Activated T-helper 17 cell treated with anti-CD3 and anti-CD28 coated beads, Interleukin-2, amount 50 U/mL, for 72 hours (primary cell): ENCODE measurements at regions not wholly inside any gene's neighbourhood (a gene's known extent, or its start where the extent isn't known, plus 50 kb on each side); places are given as distances from the start of the nearest gene placed in this dataset.

Experiments
- ATAC-seq: fragments of 150-1000 bp; cut with Tn5 transposase; replicated peaks from 2 replicates; pipeline ENCODE4 v1.10.0; 2021; ENCODE audit warnings: mild to moderate bottlenecking, moderate library complexity
- H3K27ac Mint-ChIP-seq: one replicate; pipeline ENCODE4 v1.8.0; 2022; ENCODE audit warnings: mixed read lengths
- H3K27me3 Mint-ChIP-seq: one replicate; pipeline ENCODE4 v1.8.0; 2022; ENCODE audit warnings: mixed read lengths
- H3K36me3 Mint-ChIP-seq: one replicate; pipeline ENCODE4 v1.8.0; 2022; ENCODE audit warnings: low read depth, mild to moderate bottlenecking, mixed read lengths
- H3K4me1 Mint-ChIP-seq: one replicate; pipeline ENCODE4 v1.8.0; 2022; ENCODE audit warnings: mixed read lengths
- H3K4me3 Mint-ChIP-seq: one replicate; pipeline ENCODE4 v1.8.0; 2022; ENCODE audit warnings: mild to moderate bottlenecking, mixed read lengths
- H3K9me3 Mint-ChIP-seq: one replicate; pipeline ENCODE4 v1.8.0; 2022; ENCODE audit warnings: mixed read lengths

DNA sequence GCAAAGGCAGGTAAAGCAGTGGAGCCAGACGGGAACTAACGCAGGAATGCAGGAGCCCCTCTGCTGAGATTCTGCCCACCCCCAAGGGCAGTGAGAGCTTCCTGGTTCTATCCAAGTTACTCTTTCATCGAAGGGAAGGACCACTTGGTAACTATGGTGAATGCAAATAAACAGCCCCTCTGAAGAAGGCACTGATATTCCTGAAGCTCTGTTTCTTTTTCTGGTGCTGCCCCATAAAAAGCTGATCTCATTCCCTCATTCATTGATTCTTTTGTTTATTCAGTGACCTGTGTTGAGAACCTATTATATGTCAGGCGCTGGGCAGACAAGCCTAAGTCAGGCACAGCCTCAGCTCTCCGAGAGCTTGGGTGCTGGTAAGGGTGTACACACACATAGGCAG, 217.3 kb downstream of the SNX10 start:
- H3K27me3 Mint-ChIP-seq = peaks cover 18% of the 10 kb centered on the region
- H3K4me1 Mint-ChIP-seq = no peaks in the 10 kb centered on the region
- no peak overlapping the region for H3K4me3 Mint-ChIP-seq
- no peaks in the 10 kb centered on the region for H3K9me3 Mint-ChIP-seq
- H3K36me3 Mint-ChIP-seq = no peaks in the 10 kb centered on the region
- no peak overlapping the region for H3K27ac Mint-ChIP-seq
- no peak for ATAC-seq

- Mint-ChIP-seq H3K27me3 (peaks cover 16% of the 10 kb centered on the region), H3K36me3 (no peaks in the 10 kb centered on the region), H3K9me3 (no peaks in the 10 kb centered on the region), H3K27ac (no peak overlapping the region), H3K4me3 (no peak overlapping the region), H3K4me1 (no peaks in the 10 kb centered on the region)
- no peak for ATAC-seq
Observed at GRCh38 chr7:26510231-26510957, 218.7 kb downstream of the SNX10 start.

DNA sequence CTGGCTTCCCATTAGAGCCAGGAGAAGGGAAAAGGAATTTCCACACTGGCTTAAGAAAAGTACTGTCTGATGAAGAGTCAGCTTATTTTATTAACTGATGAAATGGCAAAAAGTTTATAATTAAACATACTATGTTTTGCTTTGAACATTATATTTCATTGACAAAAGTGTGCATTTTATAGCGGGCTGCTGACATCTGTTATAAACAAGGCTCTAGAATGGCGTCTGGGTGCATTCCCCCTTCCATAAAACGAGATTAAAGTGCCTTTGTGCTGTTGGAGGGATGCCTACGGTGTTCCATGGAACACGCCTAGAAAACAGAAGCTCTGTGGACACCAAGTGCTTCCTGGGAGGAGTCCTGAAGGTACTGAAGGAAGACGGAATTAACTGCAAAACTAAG, 220.2 kb downstream of the SNX10 start:
- no peaks in the 10 kb centered on the region for H3K4me1 Mint-ChIP-seq
- no peaks in the 10 kb centered on the region for H3K36me3 Mint-ChIP-seq
- no peak for ATAC-seq
- H3K27me3 Mint-ChIP-seq = peaks cover 14% of the 10 kb centered on the region
- no peaks in the 10 kb centered on the region for H3K9me3 Mint-ChIP-seq
- no peak overlapping the region for H3K27ac Mint-ChIP-seq
- no peak overlapping the region for H3K4me3 Mint-ChIP-seq

GRCh38 chr7:26512737-26513136, 221.1 kb downstream of the SNX10 start:
- Mint-ChIP-seq H3K36me3 (no peaks in the 10 kb centered on the region), H3K27me3 (peaks cover 11% of the 10 kb centered on the region), H3K9me3 (no peaks in the 10 kb centered on the region), H3K4me3 (no peak overlapping the region), H3K27ac (no peak overlapping the region), H3K4me1 (no peaks in the 10 kb centered on the region)
- no peak for ATAC-seq

- ATAC-seq = no peak
- Mint-ChIP-seq H3K27me3 (peaks cover 10% of the 10 kb centered on the region), H3K9me3 (no peaks in the 10 kb centered on the region), H3K36me3 (no peaks in the 10 kb centered on the region), H3K4me3 (no peak overlapping the region), H3K27ac (no peak overlapping the region), H3K4me1 (no peaks in the 10 kb centered on the region)
Observed at GRCh38 chr7:26513948-26514347, 222.3 kb downstream of the SNX10 start.

DNA sequence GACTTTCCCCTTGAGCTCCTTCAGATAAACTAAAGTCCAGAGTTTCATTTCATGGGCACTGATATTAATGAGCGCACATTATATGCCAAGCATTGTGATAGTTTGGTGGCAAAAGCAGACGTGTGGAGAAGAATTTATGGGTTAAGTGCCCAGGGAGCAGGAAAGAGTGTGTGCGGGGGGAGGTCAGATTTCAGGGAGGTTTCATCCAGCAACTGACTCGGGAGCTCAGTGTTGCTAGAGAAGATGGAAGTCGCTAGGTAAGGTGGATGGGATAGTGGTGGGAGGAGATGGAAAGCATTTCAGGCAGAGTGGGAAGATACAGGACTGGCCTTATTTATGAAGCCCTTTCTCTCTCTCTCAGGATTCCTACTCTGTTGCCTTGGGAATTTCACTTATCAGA, 223.0 kb downstream of the SNX10 start:
- no peaks in the 10 kb centered on the region for H3K36me3 Mint-ChIP-seq
- no peak overlapping the region for H3K4me3 Mint-ChIP-seq
- ATAC-seq = no peak
- no peaks in the 10 kb centered on the region for H3K4me1 Mint-ChIP-seq
- H3K27ac Mint-ChIP-seq = no peak overlapping the region
- peaks cover 14% of the 10 kb centered on the region for H3K27me3 Mint-ChIP-seq
- H3K9me3 Mint-ChIP-seq = no peaks in the 10 kb centered on the region

DNA sequence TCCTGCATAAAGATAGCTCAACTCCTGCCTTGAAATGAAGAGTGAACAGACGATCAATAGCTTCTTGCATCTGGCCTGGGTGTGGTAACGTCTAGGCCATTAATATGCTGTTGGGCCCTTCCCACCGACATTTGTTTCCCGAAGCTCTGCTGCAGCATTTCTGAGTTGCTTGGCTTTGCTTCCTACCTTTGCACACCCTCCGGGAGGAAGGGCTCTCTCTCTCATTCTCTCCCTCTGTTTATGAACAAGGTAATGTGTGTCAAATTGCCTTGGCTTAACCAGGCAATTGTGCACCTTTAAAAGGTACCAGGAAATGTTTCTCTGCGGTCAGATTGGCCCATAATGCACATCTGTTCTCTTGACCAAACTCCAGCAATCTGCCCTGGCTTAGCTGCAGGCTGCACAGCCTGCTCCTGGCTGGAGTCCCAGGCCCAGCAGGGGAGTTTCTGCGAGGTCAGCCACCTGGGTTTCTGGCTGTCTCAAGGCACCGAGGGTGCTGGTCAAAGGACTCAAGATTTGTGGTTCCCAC, 223.7 kb downstream of the SNX10 start:
- H3K27ac Mint-ChIP-seq = no peak overlapping the region
- no peak for ATAC-seq
- peaks cover 19% of the 10 kb centered on the region for H3K27me3 Mint-ChIP-seq
- no peaks in the 10 kb centered on the region for H3K4me1 Mint-ChIP-seq
- H3K36me3 Mint-ChIP-seq = no peaks in the 10 kb centered on the region
- no peak overlapping the region for H3K4me3 Mint-ChIP-seq
- H3K9me3 Mint-ChIP-seq = no peaks in the 10 kb centered on the region

DNA sequence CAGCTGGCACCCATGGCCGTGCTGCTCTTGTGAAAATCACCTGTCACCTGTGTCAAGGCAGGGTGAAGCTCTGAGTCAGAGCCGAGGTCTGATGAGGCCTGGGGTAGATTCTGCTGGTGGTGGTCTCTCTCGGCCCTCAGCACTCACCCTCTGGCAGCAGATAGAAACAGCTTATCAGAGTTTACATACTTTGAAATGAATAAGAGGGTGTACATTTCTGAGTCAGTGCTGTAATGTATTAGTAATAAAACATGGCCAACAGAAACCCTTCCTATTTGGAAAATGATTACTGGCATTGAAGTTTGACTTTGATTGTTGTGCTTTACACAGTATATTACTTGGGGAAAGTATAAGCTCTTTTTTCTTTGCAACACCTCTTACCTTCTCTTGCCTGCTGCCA, 228.8 kb downstream of the SNX10 start:
- Mint-ChIP-seq H3K27me3 (peaks cover 29% of the 10 kb centered on the region), H3K27ac (no peak overlapping the region), H3K9me3 (peaks cover 7% of the 10 kb centered on the region), H3K36me3 (no peaks in the 10 kb centered on the region), H3K4me3 (no peak overlapping the region), H3K4me1 (no peaks in the 10 kb centered on the region)
- no peak for ATAC-seq

DNA sequence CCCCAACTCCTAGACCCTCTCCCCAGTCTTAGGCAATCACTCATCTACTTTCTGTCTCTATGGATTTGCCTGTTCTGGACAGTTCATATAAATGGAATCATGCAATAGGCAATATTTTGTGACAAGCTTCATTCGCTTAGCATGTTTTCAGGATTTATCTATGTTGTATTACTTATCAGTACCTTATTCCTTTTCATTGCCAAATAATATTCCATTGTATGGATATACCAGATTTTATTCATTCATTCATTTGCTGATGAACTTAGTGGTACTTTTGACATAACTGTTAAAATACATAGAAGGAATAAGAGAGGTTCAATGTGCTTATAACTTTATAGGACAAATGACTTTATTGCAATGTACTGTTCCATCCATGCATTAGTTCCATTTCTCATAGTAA, 231.0 kb downstream of the SNX10 start:
- no peak overlapping the region for H3K27ac Mint-ChIP-seq
- peaks cover 26% of the 10 kb centered on the region for H3K27me3 Mint-ChIP-seq
- no peak overlapping the region for H3K4me3 Mint-ChIP-seq
- no peaks in the 10 kb centered on the region for H3K36me3 Mint-ChIP-seq
- H3K9me3 Mint-ChIP-seq = peaks cover 7% of the 10 kb centered on the region
- H3K4me1 Mint-ChIP-seq = no peaks in the 10 kb centered on the region
- ATAC-seq = no peak

GRCh38 chr7:26525398-26526264, 234.0 kb downstream of the SNX10 start:
- Mint-ChIP-seq H3K27ac (no peak overlapping the region), H3K27me3 (peaks cover 20% of the 10 kb centered on the region), H3K9me3 (peaks cover 7% of the 10 kb centered on the region), H3K4me1 (no peaks in the 10 kb centered on the region), H3K36me3 (no peaks in the 10 kb centered on the region), H3K4me3 (no peak overlapping the region)
- no peak for ATAC-seq

- Mint-ChIP-seq H3K9me3 (peaks cover 7% of the 10 kb centered on the region), H3K27ac (no peak overlapping the region), H3K4me1 (no peaks in the 10 kb centered on the region), H3K4me3 (no peak overlapping the region), H3K27me3 (peaks cover 23% of the 10 kb centered on the region), H3K36me3 (no peaks in the 10 kb centered on the region)
- ATAC-seq = no peak
Observed at GRCh38 chr7:26526265-26526587, 234.6 kb downstream of the SNX10 start.

DNA sequence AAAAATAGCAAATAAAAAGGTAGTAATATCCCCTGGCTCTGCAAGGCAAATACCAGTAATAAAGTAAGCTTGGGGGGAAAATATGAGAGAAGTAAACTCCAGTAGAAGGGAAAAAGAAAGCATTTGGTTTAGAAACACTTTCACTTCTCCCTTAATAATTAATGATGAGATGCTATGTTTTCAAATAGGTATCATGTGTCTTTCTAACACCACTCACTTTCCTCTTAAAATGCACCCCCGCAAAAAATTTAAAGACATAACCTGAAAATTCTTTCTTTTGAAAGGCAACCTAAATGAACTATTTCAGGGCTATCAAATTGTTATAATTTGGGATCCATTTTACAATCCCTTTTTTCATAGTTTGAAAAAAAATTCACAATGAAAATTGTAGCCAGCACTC, 240.3 kb downstream of the SNX10 start:
- no peak for ATAC-seq
- H3K4me3 Mint-ChIP-seq = no peak overlapping the region

DNA sequence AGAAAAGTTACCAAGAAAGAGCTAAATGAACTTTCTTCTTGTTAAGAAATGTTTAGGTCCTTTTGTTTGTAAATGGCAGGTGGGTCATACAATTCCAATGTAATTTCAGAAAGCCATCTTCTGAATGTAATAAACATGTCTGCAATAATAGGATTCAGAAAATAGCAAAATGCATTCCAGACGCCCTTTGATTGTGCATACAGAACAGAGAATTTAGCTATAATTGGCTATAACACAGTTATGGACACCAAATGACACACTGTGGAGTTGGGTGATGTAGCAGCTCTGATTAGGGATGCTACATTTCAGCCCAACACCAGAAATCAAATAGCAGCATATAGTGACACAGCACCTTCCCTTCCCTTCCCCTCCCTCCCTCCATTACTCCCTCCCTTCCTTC, 240.8 kb downstream of the SNX10 start:
- Mint-ChIP-seq H3K4me3 (no peak overlapping the region), H3K27ac (no peak overlapping the region)
- no peak for ATAC-seq

More for the DNA sequence above, 240.3 kb downstream of the SNX10 start:
- Mint-ChIP-seq H3K27ac (no peak overlapping the region), H3K9me3 (no peaks in the 10 kb centered on the region), H3K27me3 (peaks cover 41% of the 10 kb centered on the region), H3K4me1 (no peaks in the 10 kb centered on the region), H3K36me3 (no peaks in the 10 kb centered on the region)

GRCh38 chr7:26533217-26533616, 241.6 kb downstream of the SNX10 start:
- Mint-ChIP-seq H3K9me3 (no peaks in the 10 kb centered on the region), H3K4me3 (no peak overlapping the region), H3K36me3 (no peaks in the 10 kb centered on the region), H3K4me1 (no peaks in the 10 kb centered on the region), H3K27me3 (peaks cover 54% of the 10 kb centered on the region), H3K27ac (no peak overlapping the region)
- ATAC-seq = no peak

More for the DNA sequence above, 240.8 kb downstream of the SNX10 start:
- Mint-ChIP-seq H3K27me3 (peaks cover 46% of the 10 kb centered on the region), H3K36me3 (no peaks in the 10 kb centered on the region), H3K9me3 (no peaks in the 10 kb centered on the region), H3K4me1 (no peaks in the 10 kb centered on the region)
